ENCODE measurements at regions not wholly inside any gene's neighbourhood (a gene's known extent, or its start where the extent isn't known, plus 50 kb on each side); places are given as distances from the start of the nearest gene placed in this dataset.

DNA sequence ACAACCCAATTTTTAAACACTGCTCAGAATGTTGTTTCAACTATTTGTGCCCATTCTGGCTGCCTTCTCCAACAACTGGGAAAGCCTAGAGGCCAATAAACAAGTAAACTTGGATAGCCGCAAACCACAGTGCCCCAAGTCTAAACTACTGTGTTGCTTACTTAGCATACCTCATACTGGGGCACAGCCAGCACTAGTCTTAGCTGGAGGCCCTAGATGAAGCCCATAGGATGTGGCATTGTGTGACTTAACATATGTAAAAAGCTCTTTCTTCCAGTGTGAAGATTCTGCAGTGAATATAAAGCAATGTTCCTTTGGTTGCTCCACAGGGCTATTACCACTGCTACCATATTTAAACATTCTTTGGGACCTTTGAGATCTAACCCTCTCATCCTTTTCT, 564.3 kb upstream of the NRSN1 start:
- TF ChIP-seq, protein P1, sequence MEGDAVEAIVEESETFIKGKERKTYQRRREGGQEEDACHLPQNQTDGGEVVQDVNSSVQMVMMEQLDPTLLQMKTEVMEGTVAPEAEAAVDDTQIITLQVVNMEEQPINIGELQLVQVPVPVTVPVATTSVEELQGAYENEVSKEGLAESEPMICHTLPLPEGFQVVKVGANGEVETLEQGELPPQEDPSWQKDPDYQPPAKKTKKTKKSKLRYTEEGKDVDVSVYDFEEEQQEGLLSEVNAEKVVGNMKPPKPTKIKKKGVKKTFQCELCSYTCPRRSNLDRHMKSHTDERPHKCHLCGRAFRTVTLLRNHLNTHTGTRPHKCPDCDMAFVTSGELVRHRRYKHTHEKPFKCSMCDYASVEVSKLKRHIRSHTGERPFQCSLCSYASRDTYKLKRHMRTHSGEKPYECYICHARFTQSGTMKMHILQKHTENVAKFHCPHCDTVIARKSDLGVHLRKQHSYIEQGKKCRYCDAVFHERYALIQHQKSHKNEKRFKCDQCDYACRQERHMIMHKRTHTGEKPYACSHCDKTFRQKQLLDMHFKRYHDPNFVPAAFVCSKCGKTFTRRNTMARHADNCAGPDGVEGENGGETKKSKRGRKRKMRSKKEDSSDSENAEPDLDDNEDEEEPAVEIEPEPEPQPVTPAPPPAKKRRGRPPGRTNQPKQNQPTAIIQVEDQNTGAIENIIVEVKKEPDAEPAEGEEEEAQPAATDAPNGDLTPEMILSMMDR (IDR thresholded peaks at IDR 0.05; ENCODE audit: extremely low read depth in 1 of 2, insufficient read depth in 1 of 2, low read depth in 1 of 2, low read length in 2 of 2), result no peak
- TF ChIP-seq POLR2A (IDR thresholded peaks at IDR 0.05; ENCODE audit: low read depth, low read length) (no peak), POLR2AphosphoS5 (IDR thresholded peaks at IDR 0.05; ENCODE audit: insufficient read depth, low read depth, low read length) (no peak), EZH2 (IDR thresholded peaks at IDR 0.05; ENCODE audit: borderline replicate concordance, low read depth, low read length, severe bottlenecking) (no peak)
- TF ChIP-seq, protein P2, sequence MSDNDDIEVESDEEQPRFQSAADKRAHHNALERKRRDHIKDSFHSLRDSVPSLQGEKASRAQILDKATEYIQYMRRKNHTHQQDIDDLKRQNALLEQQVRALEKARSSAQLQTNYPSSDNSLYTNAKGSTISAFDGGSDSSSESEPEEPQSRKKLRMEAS (IDR thresholded peaks at IDR 0.05; ENCODE audit: insufficient read depth, insufficient read length), result no peak
